Neural progenitor cell (in vitro differentiated cells): ENCODE measurements at regions not wholly inside any gene's neighbourhood (a gene's known extent, or its start where the extent isn't known, plus 50 kb on each side); places are given as distances from the start of the nearest gene placed in this dataset.

Experiments
- EZH2 ChIP-seq: fragments of 200-600 bp; sonication (generic); IDR thresholded peaks from 2 replicates; pipeline ENCODE4 v1.6.1; 2017; ENCODE audit warnings: antibody characterized with exemption, mild to moderate bottlenecking, moderate library complexity
- EZH2phosphoT487 ChIP-seq: fragments of 200-600 bp; sonication (generic); IDR thresholded peaks from 2 replicates; pipeline ENCODE4 v1.6.1; 2017; ENCODE audit warnings: antibody characterized with exemption
- TF ChIP-seq, protein P1 (sequence below): fragments of 200-600 bp; sonication (generic); IDR thresholded peaks from 2 replicates; pipeline ENCODE4 v1.5.1; 2017; ENCODE audit warnings: antibody characterized with exemption, mild to moderate bottlenecking

DNA sequence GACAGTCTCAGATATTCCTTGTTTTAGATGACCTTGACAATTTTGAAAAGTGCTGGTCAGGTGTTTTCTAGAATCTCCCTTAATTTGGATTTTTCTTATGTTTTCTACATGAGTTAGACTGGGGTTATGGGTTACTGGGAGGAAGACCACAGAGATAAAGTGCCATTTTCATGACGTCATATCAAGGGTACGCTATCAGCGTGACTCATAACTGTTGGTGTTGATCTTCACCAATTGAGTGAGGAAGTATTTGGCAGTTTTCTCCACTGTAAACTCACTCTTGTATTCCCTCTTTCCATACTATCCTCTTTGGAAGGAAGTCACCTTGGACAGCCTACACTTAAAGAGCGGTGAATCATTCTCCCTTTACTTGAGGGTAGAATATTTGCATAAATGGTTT is 56.9 kb downstream of the MAGEC1 start:
- TF ChIP-seq, protein P1, sequence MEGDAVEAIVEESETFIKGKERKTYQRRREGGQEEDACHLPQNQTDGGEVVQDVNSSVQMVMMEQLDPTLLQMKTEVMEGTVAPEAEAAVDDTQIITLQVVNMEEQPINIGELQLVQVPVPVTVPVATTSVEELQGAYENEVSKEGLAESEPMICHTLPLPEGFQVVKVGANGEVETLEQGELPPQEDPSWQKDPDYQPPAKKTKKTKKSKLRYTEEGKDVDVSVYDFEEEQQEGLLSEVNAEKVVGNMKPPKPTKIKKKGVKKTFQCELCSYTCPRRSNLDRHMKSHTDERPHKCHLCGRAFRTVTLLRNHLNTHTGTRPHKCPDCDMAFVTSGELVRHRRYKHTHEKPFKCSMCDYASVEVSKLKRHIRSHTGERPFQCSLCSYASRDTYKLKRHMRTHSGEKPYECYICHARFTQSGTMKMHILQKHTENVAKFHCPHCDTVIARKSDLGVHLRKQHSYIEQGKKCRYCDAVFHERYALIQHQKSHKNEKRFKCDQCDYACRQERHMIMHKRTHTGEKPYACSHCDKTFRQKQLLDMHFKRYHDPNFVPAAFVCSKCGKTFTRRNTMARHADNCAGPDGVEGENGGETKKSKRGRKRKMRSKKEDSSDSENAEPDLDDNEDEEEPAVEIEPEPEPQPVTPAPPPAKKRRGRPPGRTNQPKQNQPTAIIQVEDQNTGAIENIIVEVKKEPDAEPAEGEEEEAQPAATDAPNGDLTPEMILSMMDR, result no peak
- TF ChIP-seq EZH2 (no peak), EZH2phosphoT487 (no peak)
